ENCODE measurements at regions not wholly inside any gene's neighbourhood (a gene's known extent, or its start where the extent isn't known, plus 50 kb on each side); places are given as distances from the start of the nearest gene placed in this dataset.
"Not testable (repeated sequence)": the region's sequence is repeated elsewhere in the genome, so short reads cannot be mapped to it uniquely, and the experiment has no call there.

GRCh38 chr14:82805892-82806825, 1272.5 kb upstream of the SEL1L start:
- Histone ChIP-seq H3K36me3 (ENCODE audit: insufficient read depth, low read length) (no peaks in the 10 kb centered on the region), H3K4me2 (ENCODE audit: low read length) (no peak overlapping the region), H4K20me1 (ENCODE audit: insufficient read depth) (no peaks in the 10 kb centered on the region), H3K9me2 (ENCODE audit: insufficient read depth, low read length) (no peaks in the 10 kb centered on the region), H2AFZ (ENCODE audit: low read depth, low read length) (no peak overlapping the region), H3K9me3 (ENCODE audit: low read length) (no peaks in the 10 kb centered on the region), H3K9ac (ENCODE audit: low read length) (no peak overlapping the region), H3K27me3 (ENCODE audit: insufficient read depth, low read depth, low read length) (no peaks in the 10 kb centered on the region), H3F3A (ENCODE audit: insufficient read depth, low read length, poor library complexity, severe bottlenecking) (no peaks in the 10 kb centered on the region), H3K27ac (ENCODE audit: low read length) (no peak overlapping the region), H3K4me3 (ENCODE audit: low read length) (no peak overlapping the region), H3K79me2 (replicated peaks; ENCODE audit: insufficient read depth, low read length) (no peaks in the 10 kb centered on the region)
- TF ChIP-seq RAD21 (conservative IDR thresholded peaks at IDR 0.05) (no peak), POLR2AphosphoS5 (IDR thresholded peaks at IDR 0.05) (no peak), REST (IDR thresholded peaks at IDR 0.05; ENCODE audit: borderline replicate concordance) (no peak), MXI1 (conservative IDR thresholded peaks at IDR 0.05; ENCODE audit: poor library complexity, severe bottlenecking) (no peak), TAF1 (IDR thresholded peaks at IDR 0.05; ENCODE audit: low read depth) (no peak), CTCF (IDR thresholded peaks at IDR 0.05; ENCODE audit: poor library complexity, severe bottlenecking) (no peak), EZH2 (IDR thresholded peaks at IDR 0.05; ENCODE audit: borderline replicate concordance, insufficient read depth, low read length, poor library complexity, severe bottlenecking) (no peak)

GRCh38 chr14:82811246-82811645, 1277.6 kb upstream of the SEL1L start:
- Histone ChIP-seq H3K9me3 (ENCODE audit: low read length) (no peaks in the 10 kb centered on the region), H3K27ac (ENCODE audit: low read length) (peak overlapping the region; percentile 1), H3K4me3 (ENCODE audit: low read length) (no peak overlapping the region), H3K27me3 (ENCODE audit: insufficient read depth, low read depth, low read length) (no peaks in the 10 kb centered on the region), H3K9me2 (ENCODE audit: insufficient read depth, low read length) (no peaks in the 10 kb centered on the region), H3F3A (ENCODE audit: insufficient read depth, low read length, poor library complexity, severe bottlenecking) (no peaks in the 10 kb centered on the region), H3K36me3 (ENCODE audit: insufficient read depth, low read length) (no peaks in the 10 kb centered on the region), H3K9ac (ENCODE audit: low read length) (no peak overlapping the region), H3K4me2 (ENCODE audit: low read length) (no peak overlapping the region), H4K20me1 (ENCODE audit: insufficient read depth) (no peaks in the 10 kb centered on the region), H2AFZ (ENCODE audit: low read depth, low read length) (no peak overlapping the region), H3K79me2 (replicated peaks; ENCODE audit: insufficient read depth, low read length) (no peaks in the 10 kb centered on the region)
- TF ChIP-seq REST (IDR thresholded peaks at IDR 0.05; ENCODE audit: borderline replicate concordance) = peak; percentile 53
- TF ChIP-seq TAF1 (IDR thresholded peaks at IDR 0.05; ENCODE audit: low read depth) = no peak
- TF ChIP-seq MXI1 (conservative IDR thresholded peaks at IDR 0.05; ENCODE audit: poor library complexity, severe bottlenecking) = no peak
- TF ChIP-seq EZH2 (IDR thresholded peaks at IDR 0.05; ENCODE audit: borderline replicate concordance, insufficient read depth, low read length, poor library complexity, severe bottlenecking) = no peak
- TF ChIP-seq POLR2AphosphoS5 (IDR thresholded peaks at IDR 0.05) = peak; percentile 88
- peak; percentile 26 for TF ChIP-seq RAD21 (conservative IDR thresholded peaks at IDR 0.05)
- no peak for TF ChIP-seq CTCF (IDR thresholded peaks at IDR 0.05; ENCODE audit: poor library complexity, severe bottlenecking)
- peak; percentile 92 for TF ChIP-seq EP300 (conservative IDR thresholded peaks at IDR 0.05; ENCODE audit: poor library complexity, severe bottlenecking)
- no peak for TF ChIP-seq SMC3 (conservative IDR thresholded peaks at IDR 0.05; ENCODE audit: poor library complexity)

- H3K27ac ChIP-seq (ENCODE audit: low read length); H3K9me3 ChIP-seq (ENCODE audit: low read length): not testable (repeated sequence)
These were observed 1280.7 kb upstream of the SEL1L start for GRCh38 chr14:82814339-82814738.

More at GRCh38 chr14:82814339-82814738, 1280.7 kb upstream of the SEL1L start:
- not testable (repeated sequence) for H4K20me1 ChIP-seq (ENCODE audit: insufficient read depth); H3K9ac ChIP-seq (ENCODE audit: low read length); H3F3A ChIP-seq (ENCODE audit: insufficient read depth, low read length, poor library complexity, severe bottlenecking); H3K4me3 ChIP-seq (ENCODE audit: low read length); H3K36me3 ChIP-seq (ENCODE audit: insufficient read depth, low read length); H2AFZ ChIP-seq (ENCODE audit: low read depth, low read length); H3K79me2 ChIP-seq (replicated peaks; ENCODE audit: insufficient read depth, low read length); H3K4me2 ChIP-seq (ENCODE audit: low read length); H3K9me2 ChIP-seq (ENCODE audit: insufficient read depth, low read length); H3K27me3 ChIP-seq (ENCODE audit: insufficient read depth, low read depth, low read length)
